ENCODE measurements at regions not wholly inside any gene's neighbourhood (a gene's known extent, or its start where the extent isn't known, plus 50 kb on each side); places are given as distances from the start of the nearest gene placed in this dataset.

GRCh38 chr10:6348096-6348874, 145.6 kb downstream of the PFKFB3 start:
- DNase-seq (ENCODE audit: low read depth) = peak; percentile 74
- no peak for TF ChIP-seq CTCF (conservative IDR thresholded peaks at IDR 0.05; ENCODE audit: low read length)
- peak overlapping the region; percentile 10 for H3K4me3 ChIP-seq (ENCODE audit: low read length)

GRCh38 chr10:6349846-6350535, 147.3 kb downstream of the PFKFB3 start:
- H3K4me3 ChIP-seq (ENCODE audit: low read length) = no peak overlapping the region
- no peak for TF ChIP-seq CTCF (conservative IDR thresholded peaks at IDR 0.05; ENCODE audit: low read length)
- no peak for DNase-seq (ENCODE audit: low read depth)

- no peak overlapping the region for H3K4me3 ChIP-seq (ENCODE audit: low read length)
- DNase-seq (ENCODE audit: low read depth) = no peak
- TF ChIP-seq CTCF (conservative IDR thresholded peaks at IDR 0.05; ENCODE audit: low read length) = no peak
Observed at GRCh38 chr10:6350609-6351008, 147.9 kb downstream of the PFKFB3 start.

DNA sequence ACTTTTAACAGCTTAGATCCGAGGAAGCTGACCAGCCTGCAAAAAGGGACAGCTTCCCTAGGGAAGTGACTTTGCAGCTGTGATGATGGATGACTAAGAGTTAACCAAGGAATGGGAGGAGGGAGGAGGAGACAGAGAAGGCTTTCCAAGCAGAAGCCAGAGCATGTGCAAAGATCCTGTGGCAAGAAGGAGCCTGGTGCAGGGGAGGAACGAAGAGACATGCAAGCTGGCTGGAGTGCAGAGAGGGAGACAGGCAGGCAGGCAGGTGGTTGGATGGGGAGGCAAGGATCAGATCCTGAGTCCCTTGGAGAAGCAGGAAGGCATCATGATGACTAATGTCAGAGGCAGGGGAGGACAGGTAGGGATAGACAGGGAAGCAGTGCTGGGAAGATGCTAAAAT, 148.8 kb downstream of the PFKFB3 start:
- DNase-seq (ENCODE audit: low read depth) = no peak
- H3K4me3 ChIP-seq (ENCODE audit: low read length) = no peak overlapping the region
- no peak for TF ChIP-seq CTCF (conservative IDR thresholded peaks at IDR 0.05; ENCODE audit: low read length)

GRCh38 chr10:6353526-6353925, 150.8 kb downstream of the PFKFB3 start:
- DNase-seq (ENCODE audit: low read depth) = no peak
- H3K4me3 ChIP-seq (ENCODE audit: low read length) = no peak overlapping the region
- no peak for TF ChIP-seq CTCF (conservative IDR thresholded peaks at IDR 0.05; ENCODE audit: low read length)

DNA sequence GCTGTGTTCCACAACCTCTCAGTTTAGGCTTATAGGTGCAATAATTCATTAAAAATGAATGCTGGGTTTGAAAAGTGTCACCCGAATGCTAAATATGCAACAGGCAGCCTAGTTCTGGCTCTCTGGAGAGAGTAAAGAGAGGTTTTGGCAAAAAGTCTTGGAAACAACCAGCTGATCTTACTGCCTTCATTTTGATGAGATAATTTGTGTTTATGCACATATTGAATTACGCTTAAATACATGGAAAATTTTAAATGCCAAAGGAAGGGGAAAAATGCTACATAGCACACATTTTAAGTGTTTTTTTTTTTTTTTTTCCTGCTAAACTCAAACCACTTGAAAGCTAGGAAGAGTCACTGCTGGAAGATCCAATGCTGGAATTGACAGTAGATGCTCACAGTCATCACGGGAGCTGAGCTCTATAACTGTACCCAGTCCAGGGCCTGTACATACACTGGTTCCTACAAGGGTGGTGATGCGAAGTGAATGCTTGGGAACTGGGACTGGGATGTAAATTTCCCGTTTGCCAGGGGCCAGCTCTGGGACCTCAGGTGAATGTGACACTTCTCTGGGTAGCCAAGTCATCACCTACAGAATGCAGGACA, 151.5 kb downstream of the PFKFB3 start:
- TF ChIP-seq CTCF (conservative IDR thresholded peaks at IDR 0.05; ENCODE audit: low read length) = no peak
- no peak overlapping the region for H3K4me3 ChIP-seq (ENCODE audit: low read length)
- DNase-seq (ENCODE audit: low read depth) = no peak

Measured in AG10803 (cell line).